ENCODE measurements at regions not wholly inside any gene's neighbourhood (a gene's known extent, or its start where the extent isn't known, plus 50 kb on each side); places are given as distances from the start of the nearest gene placed in this dataset.

- TF ChIP-seq CTCF (IDR thresholded peaks at IDR 0.05) (no peak), ZFX (IDR thresholded peaks at IDR 0.05; ENCODE audit: borderline replicate concordance) (no peak)
These were observed 69.3 kb upstream of the FANCC start for GRCh38 chr9:95386843-95387242.
